Skin epidermis (tissue), 12 donors: ENCODE measurements at regions not wholly inside any gene's neighbourhood (a gene's known extent, or its start where the extent isn't known, plus 50 kb on each side); places are given as distances from the start of the nearest gene placed in this dataset.

Experiments used
- H3K27ac ChIP-seq, 21 experiments: fragments of 200-600 bp; sonication (generic) in 11 of 21; one replicate each; pipeline ENCODE4 v1.5.0; 2020; ENCODE audit warnings: mild to moderate bottlenecking in 3 of 21, inconsistent platforms in 2 of 21, moderate library complexity in 2 of 21
- H3K4me3 ChIP-seq, 7 experiments: fragments of 200-600 bp; sonication (generic) in 2 of 7; one replicate each; pipeline ENCODE4 v1.5.0; 2020; ENCODE audit warnings: inconsistent platforms in 2 of 7, mild to moderate bottlenecking in 2 of 7, moderate library complexity in 1 of 7

GRCh38 chr6:21840428-21840827, 246.9 kb downstream of the SOX4 start:
- Histone ChIP-seq H3K4me3 (no peak overlapping the region), H3K27ac (no peak overlapping the region)

- H3K27ac ChIP-seq, result no peak overlapping the region
- no peak overlapping the region for H3K4me3 ChIP-seq
Measured at GRCh38 chr6:21842875-21843645, 249.5 kb downstream of the SOX4 start.

- H3K27ac ChIP-seq, result peak overlapping the region in 2 of 21 experiments; percentile 32 to 56
Measured at GRCh38 chr6:21844120-21844917, 250.8 kb downstream of the SOX4 start.

GRCh38 chr6:21845018-21845417, 251.5 kb downstream of the SOX4 start:
- H3K27ac ChIP-seq, result peak overlapping the region in 1 of 21 experiments; percentile 56
- H3K4me3 ChIP-seq, result no peak overlapping the region

More at GRCh38 chr6:21844120-21844917, 250.8 kb downstream of the SOX4 start:
- H3K4me3 ChIP-seq, result no peak overlapping the region

GRCh38 chr6:21845439-21846140, 252.0 kb downstream of the SOX4 start:
- Histone ChIP-seq H3K4me3 (no peak overlapping the region), H3K27ac (peak overlapping the region in 1 of 21 experiments; percentile 56)

- H3K4me3 ChIP-seq, result no peak overlapping the region
Measured at GRCh38 chr6:21846541-21847451, 253.2 kb downstream of the SOX4 start.

DNA sequence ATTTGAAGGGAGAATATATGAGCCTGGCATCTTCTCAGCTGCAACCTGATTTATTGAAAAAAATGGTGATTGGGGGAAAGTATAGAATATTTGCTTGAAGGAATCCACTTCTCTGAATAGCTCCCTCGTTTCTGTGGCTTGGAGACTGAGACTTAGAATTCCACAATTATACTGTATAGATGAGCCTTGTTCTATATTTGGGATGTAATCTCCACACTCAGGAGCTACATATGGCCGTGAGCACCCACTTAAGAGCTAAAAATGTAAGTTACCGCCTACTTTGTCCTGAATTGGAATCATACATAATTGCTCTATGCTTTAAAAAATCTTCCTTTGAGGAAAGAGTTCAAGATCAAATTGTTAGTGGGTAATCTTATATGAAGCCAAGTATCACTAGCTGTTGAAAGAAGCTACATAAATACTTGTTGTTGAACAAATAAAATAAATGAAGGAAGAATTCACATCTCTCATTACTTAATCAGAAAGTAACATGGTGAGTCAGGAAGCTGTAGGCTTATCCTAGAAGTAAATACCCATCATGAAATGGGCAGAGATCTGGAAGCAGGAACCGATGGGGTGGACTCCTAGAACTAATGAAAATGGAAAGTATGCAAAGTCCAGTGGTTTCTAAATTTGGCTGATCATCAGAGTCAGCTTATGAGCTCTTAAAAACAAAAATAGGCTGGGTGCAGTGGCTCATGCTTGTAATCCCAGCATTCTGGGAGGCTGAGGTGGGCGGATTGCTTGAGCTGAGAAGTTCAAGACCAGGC, 254.3 kb downstream of the SOX4 start:
- no peak overlapping the region for H3K4me3 ChIP-seq
- peak overlapping the region in 1 of 21 experiments; percentile 22 for H3K27ac ChIP-seq

More at GRCh38 chr6:21846541-21847451, 253.2 kb downstream of the SOX4 start:
- H3K27ac ChIP-seq, result no peak overlapping the region

GRCh38 chr6:21850691-21851090, 257.1 kb downstream of the SOX4 start:
- no peak overlapping the region for H3K4me3 ChIP-seq
- H3K27ac ChIP-seq, result no peak overlapping the region

GRCh38 chr6:21855811-21856455, 262.4 kb downstream of the SOX4 start:
- H3K4me3 ChIP-seq, result no peak overlapping the region
- peak overlapping the region in 1 of 21 experiments; percentile 39 for H3K27ac ChIP-seq

DNA sequence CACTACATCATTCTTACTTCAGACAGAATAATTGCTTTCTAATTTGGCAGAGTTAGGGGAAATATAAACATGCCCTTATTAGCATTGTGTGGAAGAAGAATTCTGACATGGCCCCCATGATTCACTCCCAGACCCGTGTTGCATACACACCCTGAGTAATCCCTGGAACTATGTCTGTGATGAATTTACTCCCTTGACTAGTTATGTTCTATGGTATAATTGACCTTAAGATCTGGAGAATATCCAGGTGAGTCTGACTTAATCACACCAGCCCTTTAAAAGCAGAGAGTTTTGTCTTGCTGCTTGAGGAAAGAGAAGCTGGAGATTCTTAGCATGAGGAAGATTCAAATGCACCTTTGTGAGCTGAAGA, 262.9 kb downstream of the SOX4 start:
- Histone ChIP-seq H3K27ac (peak overlapping the region in 2 of 21 experiments; percentile 59 to 61), H3K4me3 (no peak overlapping the region)

DNA sequence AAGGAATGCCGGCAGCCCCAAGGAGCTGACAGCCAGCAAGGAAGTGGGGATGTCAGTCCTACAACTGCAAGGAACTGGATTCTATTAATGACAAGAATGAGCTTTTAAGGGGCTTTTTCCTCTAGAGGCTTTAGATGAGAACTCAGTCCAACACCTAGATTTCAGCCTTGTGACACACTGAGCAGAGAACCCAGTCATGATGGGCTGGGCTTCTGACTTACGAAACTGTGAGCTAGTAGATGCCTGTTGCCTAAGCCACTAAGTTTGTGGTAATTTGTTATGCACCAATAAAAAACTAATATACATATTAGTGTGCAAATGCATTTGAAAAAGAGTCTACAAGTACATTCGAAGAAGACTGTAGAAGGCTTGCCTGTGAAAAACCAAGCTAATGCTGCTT, 263.3 kb downstream of the SOX4 start:
- Histone ChIP-seq H3K27ac (peak overlapping the region in 2 of 21 experiments; percentile 59 to 61), H3K4me3 (no peak overlapping the region)

GRCh38 chr6:21858076-21858475, 264.5 kb downstream of the SOX4 start:
- Histone ChIP-seq H3K4me3 (no peak overlapping the region), H3K27ac (no peak overlapping the region)

DNA sequence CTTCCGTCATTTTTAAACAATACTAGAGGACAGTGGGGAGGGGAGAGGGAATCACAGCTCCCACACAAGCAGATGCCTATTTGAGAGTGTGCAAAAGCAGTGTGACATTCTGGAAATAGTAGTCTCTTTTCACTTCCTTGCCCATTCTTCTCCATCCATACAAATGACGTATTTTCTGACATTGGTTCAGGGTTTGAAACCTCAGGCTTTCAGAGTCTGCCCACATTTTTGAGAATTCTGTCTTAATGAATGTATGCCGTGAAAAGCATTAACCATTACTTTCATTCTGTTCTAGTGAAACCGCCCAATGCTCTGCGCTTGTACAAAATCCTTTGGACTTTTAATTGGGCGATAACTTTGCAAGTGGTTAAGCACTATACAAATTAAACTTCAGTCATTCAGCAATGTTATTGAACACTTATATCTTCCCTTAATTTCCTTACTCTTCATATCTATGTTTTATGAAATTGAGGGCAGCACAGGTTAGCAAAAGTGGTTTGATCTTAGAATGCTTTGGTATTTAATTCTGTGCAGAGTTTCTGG, 265.7 kb downstream of the SOX4 start:
- H3K4me3 ChIP-seq, result no peak overlapping the region
- no peak overlapping the region for H3K27ac ChIP-seq

DNA sequence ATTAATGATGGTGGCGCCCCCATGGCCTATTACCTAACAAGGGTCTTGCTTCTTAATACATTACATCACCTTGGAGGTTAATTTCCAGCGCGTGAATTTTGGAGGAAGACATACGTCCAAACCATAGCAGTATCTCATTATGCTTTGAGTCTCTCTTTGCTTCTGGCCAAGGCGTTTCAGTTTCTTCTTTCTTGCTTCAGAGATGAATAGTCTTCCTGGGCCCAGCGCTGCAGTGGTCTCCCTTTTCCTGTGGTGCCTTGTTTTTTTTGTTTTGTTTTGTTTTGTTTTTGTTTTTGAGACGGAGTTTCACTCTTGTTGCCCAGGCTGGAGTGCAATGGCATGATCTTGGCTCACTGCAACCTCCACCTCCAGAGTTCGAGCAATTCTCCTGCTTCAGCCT, 268.4 kb downstream of the SOX4 start:
- Histone ChIP-seq H3K4me3 (no peak overlapping the region), H3K27ac (no peak overlapping the region)

GRCh38 chr6:21864206-21864605, 270.7 kb downstream of the SOX4 start:
- Histone ChIP-seq H3K27ac (no peak overlapping the region), H3K4me3 (no peak overlapping the region)

DNA sequence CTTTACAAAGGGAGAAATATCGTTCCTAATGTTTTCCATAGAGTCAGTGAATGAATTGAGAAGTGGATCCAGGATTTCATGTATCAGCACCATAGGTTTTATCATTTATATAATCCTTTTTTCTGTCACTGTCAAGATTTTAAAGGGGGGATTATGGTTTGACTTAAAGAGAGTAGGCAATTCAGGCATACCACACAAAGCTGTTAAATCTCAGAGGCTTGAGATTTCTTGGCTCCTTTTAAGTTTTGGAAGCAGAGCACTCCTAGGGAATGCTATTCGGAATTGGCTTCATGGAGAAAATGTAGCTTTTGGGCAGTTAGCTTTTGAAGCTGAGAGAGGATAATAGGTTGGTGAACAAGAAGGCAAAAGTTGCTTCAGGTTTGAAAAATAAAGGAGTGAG, 274.7 kb downstream of the SOX4 start:
- H3K4me3 ChIP-seq, result no peak overlapping the region
- H3K27ac ChIP-seq, result peak overlapping the region in 1 of 21 experiments; percentile 30

- Histone ChIP-seq H3K4me3 (no peak overlapping the region), H3K27ac (peak overlapping the region in 4 of 21 experiments; percentile 43 to 77 (median 52))
Measured at GRCh38 chr6:21869085-21869771, 275.7 kb downstream of the SOX4 start.
